Central memory CD8-positive, alpha-beta T cell (primary cell): ENCODE measurements at regions not wholly inside any gene's neighbourhood (a gene's known extent, or its start where the extent isn't known, plus 50 kb on each side); places are given as distances from the start of the nearest gene placed in this dataset.

ENCODE experiments used
- ATAC-seq: fragments of 150-1000 bp; cut with Tn5 transposase; replicated peaks from 2 replicates; pipeline ENCODE4 v1.10.0; 2022; ENCODE audit warnings: mild to moderate bottlenecking, moderate FRiP score, moderate number of reproducible peaks; ENCODE audit not compliant: poor library complexity, severe bottlenecking; ENCODE audit errors: extremely low read depth
- DNase-seq, 2 donors: peaks; one replicate each; pipeline ENCODE4 v3.0.0; 2021; ENCODE audit warnings: low spot score in 2 of 2
- H3K27ac Mint-ChIP-seq: one replicate; pipeline ENCODE4 v1.8.0; 2022; ENCODE audit warnings: low read depth, mild to moderate bottlenecking, moderate library complexity, mixed read lengths
- H3K27me3 Mint-ChIP-seq: one replicate; pipeline ENCODE4 v1.8.0; 2022; ENCODE audit warnings: mixed read lengths
- H3K36me3 Mint-ChIP-seq: one replicate; pipeline ENCODE4 v1.8.0; 2022; ENCODE audit warnings: mild to moderate bottlenecking, moderate library complexity, mixed read lengths; ENCODE audit not compliant: insufficient read depth
- H3K4me1 Mint-ChIP-seq: one replicate; pipeline ENCODE4 v1.8.0; 2022; ENCODE audit warnings: mixed read lengths
- H3K4me3 Mint-ChIP-seq: one replicate; pipeline ENCODE4 v1.8.0; 2022; ENCODE audit warnings: mild to moderate bottlenecking, moderate library complexity, mixed read lengths
- H3K9me3 Mint-ChIP-seq: one replicate; pipeline ENCODE4 v1.8.0; 2022; ENCODE audit warnings: mixed read lengths

GRCh38 chr13:106898231-106898630 is 330.3 kb upstream of the ARGLU1 start:
- DNase-seq (no peak), ATAC-seq (no peak)
- no peaks in the 10 kb centered on the region for H3K9me3 Mint-ChIP-seq
- no peak overlapping the region for H3K4me3 Mint-ChIP-seq
- no peaks in the 10 kb centered on the region for H3K4me1 Mint-ChIP-seq
- no peaks in the 10 kb centered on the region for H3K27me3 Mint-ChIP-seq
- no peak overlapping the region for H3K27ac Mint-ChIP-seq
- H3K36me3 Mint-ChIP-seq = no peaks in the 10 kb centered on the region

GRCh38 chr13:106888148-106888547 is 320.2 kb upstream of the ARGLU1 start:
- no peaks in the 10 kb centered on the region for H3K4me1 Mint-ChIP-seq
- DNase-seq (no peak), ATAC-seq (no peak)
- H3K4me3 Mint-ChIP-seq = no peak overlapping the region
- H3K9me3 Mint-ChIP-seq = peaks cover 4% of the 10 kb centered on the region
- peaks cover 2% of the 10 kb centered on the region for H3K36me3 Mint-ChIP-seq
- H3K27me3 Mint-ChIP-seq = no peaks in the 10 kb centered on the region
- H3K27ac Mint-ChIP-seq = no peak overlapping the region

- ATAC-seq = no peak
- no peak overlapping the region for H3K27ac Mint-ChIP-seq
These were observed 319.7 kb upstream of the ARGLU1 start for GRCh38 chr13:106887686-106888085.

GRCh38 chr13:106883976-106884375 is 316.0 kb upstream of the ARGLU1 start:
- H3K4me3 Mint-ChIP-seq = no peak overlapping the region
- no peaks in the 10 kb centered on the region for H3K4me1 Mint-ChIP-seq
- peaks cover 4% of the 10 kb centered on the region for H3K9me3 Mint-ChIP-seq
- no peak overlapping the region for H3K27ac Mint-ChIP-seq
- DNase-seq (no peak), ATAC-seq (no peak)
- H3K27me3 Mint-ChIP-seq = no peaks in the 10 kb centered on the region
- peaks cover 2% of the 10 kb centered on the region for H3K36me3 Mint-ChIP-seq

More at GRCh38 chr13:106887686-106888085, 319.7 kb upstream of the ARGLU1 start:
- H3K36me3 Mint-ChIP-seq = peaks cover 2% of the 10 kb centered on the region
- H3K4me3 Mint-ChIP-seq = no peak overlapping the region
- no peaks in the 10 kb centered on the region for H3K27me3 Mint-ChIP-seq
- no peaks in the 10 kb centered on the region for H3K4me1 Mint-ChIP-seq
- no peak for DNase-seq
- H3K9me3 Mint-ChIP-seq = peaks cover 4% of the 10 kb centered on the region

GRCh38 chr13:106882246-106882645 is 314.3 kb upstream of the ARGLU1 start:
- no peaks in the 10 kb centered on the region for H3K36me3 Mint-ChIP-seq
- H3K4me3 Mint-ChIP-seq = no peak overlapping the region
- ATAC-seq (no peak), DNase-seq (no peak)
- no peak overlapping the region for H3K27ac Mint-ChIP-seq
- H3K27me3 Mint-ChIP-seq = no peaks in the 10 kb centered on the region
- H3K9me3 Mint-ChIP-seq = peaks cover 4% of the 10 kb centered on the region
- no peaks in the 10 kb centered on the region for H3K4me1 Mint-ChIP-seq

- H3K9me3 Mint-ChIP-seq = peaks cover 3% of the 10 kb centered on the region
- ATAC-seq (no peak), DNase-seq (no peak)
- no peak overlapping the region for H3K27ac Mint-ChIP-seq
- H3K4me1 Mint-ChIP-seq = no peaks in the 10 kb centered on the region
- H3K4me3 Mint-ChIP-seq = no peak overlapping the region
- no peaks in the 10 kb centered on the region for H3K27me3 Mint-ChIP-seq
- no peaks in the 10 kb centered on the region for H3K36me3 Mint-ChIP-seq
These were observed 311.9 kb upstream of the ARGLU1 start for GRCh38 chr13:106879806-106880205.

GRCh38 chr13:106874323-106874722 is 306.4 kb upstream of the ARGLU1 start:
- ATAC-seq (no peak), DNase-seq (no peak)
- Mint-ChIP-seq H3K4me3 (no peak overlapping the region), H3K36me3 (no peaks in the 10 kb centered on the region), H3K27me3 (no peaks in the 10 kb centered on the region), H3K27ac (no peak overlapping the region), H3K4me1 (no peaks in the 10 kb centered on the region), H3K9me3 (peaks cover 4% of the 10 kb centered on the region)

GRCh38 chr13:106873810-106874209 is 305.9 kb upstream of the ARGLU1 start:
- Mint-ChIP-seq H3K27ac (no peak overlapping the region), H3K27me3 (no peaks in the 10 kb centered on the region), H3K4me3 (no peak overlapping the region), H3K36me3 (no peaks in the 10 kb centered on the region), H3K9me3 (peaks cover 5% of the 10 kb centered on the region), H3K4me1 (no peaks in the 10 kb centered on the region)
- no peak for ATAC-seq
- no peak for DNase-seq

GRCh38 chr13:106867249-106867648 is 299.3 kb upstream of the ARGLU1 start:
- H3K27me3 Mint-ChIP-seq = no peaks in the 10 kb centered on the region
- peaks cover 5% of the 10 kb centered on the region for H3K9me3 Mint-ChIP-seq
- DNase-seq (no peak), ATAC-seq (no peak)
- no peaks in the 10 kb centered on the region for H3K36me3 Mint-ChIP-seq
- H3K27ac Mint-ChIP-seq = no peak overlapping the region
- H3K4me3 Mint-ChIP-seq = no peak overlapping the region
- H3K4me1 Mint-ChIP-seq = no peaks in the 10 kb centered on the region

- Mint-ChIP-seq H3K9me3 (peaks cover 11% of the 10 kb centered on the region), H3K36me3 (no peaks in the 10 kb centered on the region), H3K4me1 (no peaks in the 10 kb centered on the region), H3K4me3 (no peak overlapping the region), H3K27me3 (no peaks in the 10 kb centered on the region), H3K27ac (no peak overlapping the region)
- ATAC-seq (no peak), DNase-seq (no peak)
These were observed 297.9 kb upstream of the ARGLU1 start for GRCh38 chr13:106865716-106866440.

- H3K4me3 Mint-ChIP-seq = no peak overlapping the region
- H3K36me3 Mint-ChIP-seq = no peaks in the 10 kb centered on the region
- DNase-seq (no peak), ATAC-seq (no peak)
- H3K4me1 Mint-ChIP-seq = no peaks in the 10 kb centered on the region
- H3K9me3 Mint-ChIP-seq = peaks cover 6% of the 10 kb centered on the region
- H3K27ac Mint-ChIP-seq = no peak overlapping the region
- no peaks in the 10 kb centered on the region for H3K27me3 Mint-ChIP-seq
These were observed 291.6 kb upstream of the ARGLU1 start for GRCh38 chr13:106859533-106859904.

GRCh38 chr13:106858903-106859532 is 291.1 kb upstream of the ARGLU1 start:
- no peak overlapping the region for H3K4me3 Mint-ChIP-seq
- H3K36me3 Mint-ChIP-seq = no peaks in the 10 kb centered on the region
- peaks cover 6% of the 10 kb centered on the region for H3K9me3 Mint-ChIP-seq
- H3K27me3 Mint-ChIP-seq = no peaks in the 10 kb centered on the region
- H3K27ac Mint-ChIP-seq = no peak overlapping the region
- ATAC-seq = no peak
- H3K4me1 Mint-ChIP-seq = no peaks in the 10 kb centered on the region
- DNase-seq = no peak

GRCh38 chr13:106852436-106852835 is 284.5 kb upstream of the ARGLU1 start:
- no peaks in the 10 kb centered on the region for H3K4me1 Mint-ChIP-seq
- H3K9me3 Mint-ChIP-seq = no peaks in the 10 kb centered on the region
- no peaks in the 10 kb centered on the region for H3K27me3 Mint-ChIP-seq
- H3K4me3 Mint-ChIP-seq = no peak overlapping the region
- ATAC-seq (no peak), DNase-seq (no peak)
- no peak overlapping the region for H3K27ac Mint-ChIP-seq
- no peaks in the 10 kb centered on the region for H3K36me3 Mint-ChIP-seq
